ENCODE measurements at regions not wholly inside any gene's neighbourhood (a gene's known extent, or its start where the extent isn't known, plus 50 kb on each side); places are given as distances from the start of the nearest gene placed in this dataset.
"Not testable (repeated sequence)": the region's sequence is repeated elsewhere in the genome, so short reads cannot be mapped to it uniquely, and the experiment has no call there.

- TF ChIP-seq CTCF (IDR thresholded peaks at IDR 0.05; ENCODE audit: borderline replicate concordance, control extremely low read depth, extremely low read depth, insufficient read depth, missing control alignments) = no peak
- in situ Hi-C loops (cut with MboI; ENCODE audit: low sequenced_read_pairs, unreplicated experiment) = no loop called here
- no peak for DNase-seq (ENCODE audit: low spot score)
These were observed 282.6 kb downstream of the KLF13 start for GRCh38 chr15:31609258-31609681.

GRCh38 chr15:31609906-31610305 is 283.3 kb downstream of the KLF13 start:
- DNase-seq (ENCODE audit: low spot score) = no peak
- in situ Hi-C loops (cut with MboI; ENCODE audit: low sequenced_read_pairs, unreplicated experiment) = no loop called here
- no peak for TF ChIP-seq CTCF (IDR thresholded peaks at IDR 0.05; ENCODE audit: borderline replicate concordance, control extremely low read depth, extremely low read depth, insufficient read depth, missing control alignments)

GRCh38 chr15:31615643-31616415 is 289.2 kb downstream of the KLF13 start:
- in situ Hi-C loops (cut with MboI; ENCODE audit: low sequenced_read_pairs, unreplicated experiment) = no loop called here
- TF ChIP-seq CTCF (IDR thresholded peaks at IDR 0.05; ENCODE audit: borderline replicate concordance, control extremely low read depth, extremely low read depth, insufficient read depth, missing control alignments) = no peak
- DNase-seq (ENCODE audit: low spot score) = no peak

- in situ Hi-C loops (cut with MboI; ENCODE audit: low sequenced_read_pairs, unreplicated experiment) = not testable (repeated sequence)
These were observed 296.7 kb downstream of the KLF13 start for GRCh38 chr15:31623297-31623696.

GRCh38 chr15:31624115-31624514 is 297.5 kb downstream of the KLF13 start:
- DNase-seq (ENCODE audit: low spot score); in situ Hi-C loops (cut with MboI; ENCODE audit: low sequenced_read_pairs, unreplicated experiment): not testable (repeated sequence)

More at GRCh38 chr15:31623297-31623696, 296.7 kb downstream of the KLF13 start:
- not testable (repeated sequence) for DNase-seq (ENCODE audit: low spot score)

GRCh38 chr15:31635715-31636114 is 309.1 kb downstream of the KLF13 start:
- in situ Hi-C loops (cut with MboI; ENCODE audit: low sequenced_read_pairs, unreplicated experiment); DNase-seq (ENCODE audit: low spot score): not testable (repeated sequence)

- in situ Hi-C loops (cut with MboI; ENCODE audit: low sequenced_read_pairs, unreplicated experiment); DNase-seq (ENCODE audit: low spot score): not testable (repeated sequence)
These were observed 310.3 kb downstream of the KLF13 start for GRCh38 chr15:31636911-31637310.

- DNase-seq (ENCODE audit: low spot score); in situ Hi-C loops (cut with MboI; ENCODE audit: low sequenced_read_pairs, unreplicated experiment): not testable (repeated sequence)
These were observed 317.3 kb downstream of the KLF13 start for GRCh38 chr15:31643955-31644354.

- in situ Hi-C loops (cut with MboI; ENCODE audit: low sequenced_read_pairs, unreplicated experiment); DNase-seq (ENCODE audit: low spot score): not testable (repeated sequence)
These were observed 318.1 kb downstream of the KLF13 start for GRCh38 chr15:31644761-31645160.

GRCh38 chr15:31647337-31647826 is 320.7 kb downstream of the KLF13 start:
- DNase-seq (ENCODE audit: low spot score); in situ Hi-C loops (cut with MboI; ENCODE audit: low sequenced_read_pairs, unreplicated experiment): not testable (repeated sequence)

- in situ Hi-C loops (cut with MboI; ENCODE audit: low sequenced_read_pairs, unreplicated experiment); DNase-seq (ENCODE audit: low spot score): not testable (repeated sequence)
These were observed 323.0 kb downstream of the KLF13 start for GRCh38 chr15:31649634-31650033.

GRCh38 chr15:31650055-31650701 is 323.5 kb downstream of the KLF13 start:
- in situ Hi-C loops (cut with MboI; ENCODE audit: low sequenced_read_pairs, unreplicated experiment); DNase-seq (ENCODE audit: low spot score): not testable (repeated sequence)

- DNase-seq (ENCODE audit: low spot score); in situ Hi-C loops (cut with MboI; ENCODE audit: low sequenced_read_pairs, unreplicated experiment): not testable (repeated sequence)
These were observed 330.3 kb downstream of the KLF13 start for GRCh38 chr15:31656915-31657314.

Data from GM13976 (cell line).